HG02642 (cell line): ENCODE measurements at regions not wholly inside any gene's neighbourhood (a gene's known extent, or its start where the extent isn't known, plus 50 kb on each side); places are given as distances from the start of the nearest gene placed in this dataset.

Source experiments
- ATAC-seq: cut with Tn5 transposase; IDR thresholded peaks from one replicate; pipeline ENCODE4 v1.9.1; 2021; ENCODE audit warnings: mild to moderate bottlenecking; ENCODE audit not compliant: unreplicated experiment, poor library complexity

DNA sequence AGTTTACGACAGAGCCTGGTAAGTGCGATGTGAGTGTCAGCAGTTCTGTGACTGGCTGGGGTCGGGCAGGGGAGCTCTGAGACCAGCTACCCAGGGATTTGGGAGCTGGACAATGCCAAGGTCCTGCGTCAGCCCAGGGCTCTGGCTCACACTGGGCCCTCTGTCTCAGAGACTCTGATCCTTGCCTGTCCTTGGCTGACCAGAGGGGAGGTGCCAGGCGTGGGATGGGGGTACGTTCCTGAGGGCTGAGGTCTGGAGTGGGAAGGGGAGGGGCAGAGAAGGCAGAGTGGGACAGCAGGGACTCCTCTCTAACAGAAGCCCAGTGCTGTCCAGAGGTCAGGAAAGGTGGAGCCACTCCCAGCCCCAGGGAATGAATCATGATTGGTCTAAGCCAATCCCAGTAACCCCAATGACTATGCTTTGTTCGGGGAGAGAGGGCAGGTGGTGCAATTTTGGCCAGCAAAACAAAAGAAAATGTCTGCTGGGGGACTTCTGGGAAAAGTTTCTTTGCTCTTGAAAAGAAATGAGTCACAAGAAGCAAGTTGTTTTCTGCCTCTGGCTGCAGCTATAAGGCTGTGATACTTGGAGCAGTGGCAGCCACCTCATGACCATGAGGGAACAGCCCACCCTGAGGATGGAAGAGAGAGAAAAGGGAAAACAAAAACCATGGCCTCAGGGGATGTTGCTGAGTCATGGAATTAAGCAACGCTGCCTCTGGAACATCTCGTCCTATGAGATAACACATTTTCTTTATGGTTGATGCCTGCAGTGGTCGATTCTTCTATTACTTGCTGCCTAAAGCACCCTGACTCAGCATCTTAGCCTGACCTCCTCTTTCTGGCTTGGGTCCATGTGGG is 108.3 kb downstream of the CHST1 start:
- ATAC-seq, result no peak

DNA sequence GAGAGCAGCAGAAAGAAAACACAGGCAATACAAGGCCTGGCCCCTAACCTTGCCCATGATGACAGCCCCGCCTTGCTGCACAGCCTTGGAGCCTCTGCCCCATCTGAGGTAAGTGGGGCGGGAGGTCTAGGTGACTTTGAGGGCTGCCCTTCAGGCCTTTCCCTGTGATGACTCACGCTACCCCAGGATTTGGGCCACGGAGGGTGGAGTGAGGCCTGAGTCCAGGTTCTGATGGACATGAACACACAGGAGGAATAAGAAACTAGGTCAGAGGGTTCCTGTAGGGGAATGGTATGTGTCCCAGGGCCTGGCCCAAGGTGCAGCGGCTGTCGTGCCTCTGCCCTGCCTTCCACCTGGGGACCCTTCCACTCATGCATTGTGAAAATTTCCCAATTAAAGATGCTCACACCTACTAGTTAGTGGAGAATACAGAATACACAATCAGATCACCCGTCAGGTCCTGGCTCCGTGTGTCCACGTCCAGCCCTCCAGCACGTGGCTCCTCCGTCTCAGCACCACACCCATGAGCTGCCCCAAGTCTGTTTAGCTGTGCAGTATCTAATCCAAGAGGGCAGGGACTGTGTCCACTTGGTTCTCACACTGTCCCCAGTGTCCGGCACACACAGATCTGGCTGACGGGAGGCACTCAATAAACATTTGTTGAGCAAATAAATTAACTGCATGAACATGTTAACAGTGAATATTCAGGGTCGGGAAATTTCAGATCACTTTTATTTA is 111.0 kb downstream of the CHST1 start:
- no peak for ATAC-seq

DNA sequence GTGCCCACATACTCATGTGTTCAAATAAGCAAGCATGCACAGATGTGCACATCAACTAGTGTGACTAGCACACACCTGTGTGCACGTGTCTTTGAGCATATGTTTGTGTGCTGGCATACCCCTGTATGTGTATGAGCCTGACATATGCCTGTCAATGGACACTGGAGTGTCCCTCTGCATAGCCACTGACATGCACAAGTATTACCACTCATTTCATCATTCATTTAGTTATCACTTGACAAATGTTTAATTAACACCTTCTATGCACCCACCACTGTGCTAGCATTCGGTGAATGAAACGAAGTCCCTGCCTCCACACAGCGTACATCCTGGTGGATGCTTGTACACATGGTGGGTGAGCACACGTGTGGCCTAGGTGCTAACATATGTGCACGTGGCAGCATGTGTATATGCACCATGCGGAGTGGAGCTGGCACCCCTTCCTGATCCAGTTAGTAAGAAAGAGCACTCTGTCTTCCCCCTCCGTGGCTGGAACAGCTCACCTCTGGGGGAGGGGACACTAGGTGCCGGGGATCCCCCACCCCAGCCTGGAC is 112.0 kb downstream of the CHST1 start:
- ATAC-seq, result no peak

- ATAC-seq, result no peak
Observed at GRCh38 chr11:45551191-45551713, 114.2 kb downstream of the CHST1 start.

DNA sequence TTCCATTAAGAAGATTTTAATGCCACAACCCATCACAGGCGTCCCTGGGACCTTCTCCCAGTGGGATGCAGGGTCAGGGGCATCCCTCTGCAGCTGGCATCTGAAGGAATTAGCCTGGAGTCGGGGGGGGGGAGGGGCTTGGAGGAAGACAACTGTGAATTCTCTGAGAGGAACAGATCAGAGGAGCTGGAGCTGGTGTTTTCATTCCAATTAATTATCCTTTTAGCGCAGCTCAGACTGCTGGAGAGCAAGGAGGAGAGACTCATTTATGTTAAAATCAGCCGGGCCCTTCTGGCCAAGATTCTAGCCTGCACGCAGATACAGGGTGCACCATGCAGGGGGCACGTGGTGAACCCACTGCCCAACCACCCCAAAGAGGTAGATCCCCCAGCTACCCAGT is 116.2 kb downstream of the CHST1 start:
- ATAC-seq, result no peak

DNA sequence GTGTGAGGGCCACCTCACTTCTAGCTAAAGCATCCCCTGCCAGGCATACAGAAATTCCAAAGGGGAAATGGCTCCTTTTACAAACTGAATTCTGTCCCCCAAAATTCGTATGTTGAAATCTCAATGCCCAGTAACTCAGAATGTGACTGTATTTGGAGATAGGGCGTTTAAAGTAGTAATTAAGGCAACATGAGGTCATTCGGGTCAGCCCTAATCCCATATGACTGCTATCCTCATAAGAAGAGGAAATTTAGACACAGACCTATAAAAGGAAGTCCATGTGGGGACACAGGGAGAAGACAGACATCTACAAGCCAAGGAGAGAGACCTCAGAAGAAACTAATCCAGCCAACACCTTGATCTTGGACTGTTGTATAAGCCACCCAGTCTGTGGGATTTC is 119.1 kb downstream of the CHST1 start:
- no peak for ATAC-seq

GRCh38 chr11:45544826-45545225 is 120.6 kb downstream of the CHST1 start:
- ATAC-seq, result no peak

GRCh38 chr11:45543808-45544422 is 121.5 kb downstream of the CHST1 start:
- ATAC-seq, result no peak

DNA sequence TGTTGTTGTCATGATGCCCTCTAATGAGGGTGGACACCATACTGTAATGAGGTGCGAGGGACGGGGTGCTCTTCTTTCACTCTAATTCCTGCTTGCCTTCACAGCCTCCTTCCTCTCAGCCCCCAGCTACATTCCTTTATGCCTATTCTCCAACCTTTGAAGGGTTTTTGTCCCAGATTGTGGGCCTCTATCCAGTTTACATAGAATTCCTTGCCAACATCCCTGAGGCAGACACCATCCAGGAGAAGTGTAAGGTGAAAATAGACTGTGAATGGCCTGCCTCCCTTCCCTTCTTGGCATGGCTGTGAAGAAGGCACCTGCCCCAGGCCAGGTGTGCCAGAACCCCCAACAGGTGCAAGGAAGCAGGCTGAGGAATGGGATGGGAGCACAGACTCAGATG is 122.3 kb downstream of the CHST1 start:
- no peak for ATAC-seq

- ATAC-seq, result no peak
Observed at GRCh38 chr11:45541693-45542434, 123.6 kb downstream of the CHST1 start.

GRCh38 chr11:45538939-45539338 is 126.5 kb downstream of the CHST1 start:
- no peak for ATAC-seq

- ATAC-seq, result no peak
Observed at GRCh38 chr11:45538363-45538762, 127.1 kb downstream of the CHST1 start.

DNA sequence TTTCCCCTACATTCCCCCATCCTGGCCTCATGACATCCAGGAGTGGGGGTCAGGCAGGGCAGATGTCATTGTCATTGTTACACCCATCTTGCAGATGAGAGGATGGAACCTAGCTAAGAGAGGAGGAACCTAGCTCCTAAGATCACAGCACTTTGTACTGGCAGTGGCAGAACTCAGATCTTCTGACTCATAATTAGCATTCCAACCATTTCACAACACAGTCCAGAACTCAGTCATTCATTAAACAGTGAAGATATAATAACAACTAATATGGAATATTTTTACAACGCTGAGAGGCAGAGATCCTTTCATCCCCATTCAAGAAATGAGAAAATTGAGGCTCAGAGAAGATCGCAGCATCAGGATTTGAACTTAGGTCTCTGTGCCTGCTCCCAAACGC is 127.8 kb downstream of the CHST1 start:
- ATAC-seq, result no peak

DNA sequence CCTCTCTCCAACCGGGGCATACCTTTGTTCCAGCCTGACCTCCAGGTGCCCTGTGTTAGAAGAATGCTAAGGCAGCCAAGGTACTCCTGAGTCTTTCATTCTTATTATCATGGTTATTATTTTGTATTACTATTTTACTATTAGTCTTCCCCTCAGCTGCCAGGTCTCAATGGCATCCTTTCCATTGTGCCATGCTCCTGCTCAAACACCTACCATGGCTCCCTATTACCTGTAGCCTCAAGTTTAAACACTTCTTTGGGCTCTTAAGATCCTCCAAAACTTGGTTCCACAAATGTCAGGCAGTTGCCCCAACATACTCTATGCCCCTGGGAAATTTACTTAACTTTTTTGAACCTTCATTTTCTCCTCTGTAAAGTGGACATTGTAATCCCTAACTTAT is 130.4 kb downstream of the CHST1 start:
- ATAC-seq, result no peak

GRCh38 chr11:45534132-45534531 is 131.3 kb downstream of the CHST1 start:
- no peak for ATAC-seq

GRCh38 chr11:45532546-45532945 is 132.9 kb downstream of the CHST1 start:
- no peak for ATAC-seq

- no peak for ATAC-seq
Observed at GRCh38 chr11:45530776-45531175, 134.6 kb downstream of the CHST1 start.

GRCh38 chr11:45530111-45530510 is 135.3 kb downstream of the CHST1 start:
- ATAC-seq, result no peak

DNA sequence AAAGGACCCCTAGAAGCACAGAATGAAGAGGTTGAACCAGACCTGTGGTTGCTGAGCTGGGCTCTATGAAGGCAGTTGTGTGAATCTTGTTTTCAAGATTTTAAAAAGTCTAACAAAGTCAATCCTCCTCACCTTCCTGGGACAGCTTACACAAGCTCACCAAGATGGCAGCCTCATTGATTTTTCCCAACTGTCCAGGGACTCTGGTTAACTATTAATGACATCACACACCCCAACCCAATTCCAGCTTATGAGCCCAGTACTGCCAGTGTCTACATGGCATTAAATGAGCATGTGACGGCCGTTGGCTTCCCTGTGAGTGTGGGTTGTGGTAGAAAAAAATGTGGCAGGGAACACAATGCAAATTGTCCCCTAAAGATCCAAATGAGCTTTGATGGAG is 137.0 kb downstream of the CHST1 start:
- no peak for ATAC-seq

DNA sequence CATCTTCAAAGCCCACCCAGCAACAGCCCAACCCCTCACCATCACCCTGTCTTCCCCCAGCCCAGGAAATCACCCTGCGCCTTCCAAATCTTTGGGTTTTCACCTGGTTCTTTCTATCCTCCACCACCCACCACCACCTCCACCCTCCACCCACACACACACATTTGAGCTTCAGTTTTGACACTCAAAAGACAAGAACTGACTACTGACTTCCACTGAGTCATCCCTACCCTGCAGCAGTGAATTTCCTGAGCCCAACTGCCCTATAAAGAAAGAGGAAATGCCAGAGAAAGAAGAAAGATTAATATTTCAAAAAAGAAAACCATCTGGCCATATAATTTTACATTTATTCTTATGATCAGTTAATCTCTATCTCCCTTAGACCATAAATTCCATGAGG is 137.5 kb downstream of the CHST1 start:
- no peak for ATAC-seq
